ENCODE measurements at regions not wholly inside any gene's neighbourhood (a gene's known extent, or its start where the extent isn't known, plus 50 kb on each side); places are given as distances from the start of the nearest gene placed in this dataset.

DNA sequence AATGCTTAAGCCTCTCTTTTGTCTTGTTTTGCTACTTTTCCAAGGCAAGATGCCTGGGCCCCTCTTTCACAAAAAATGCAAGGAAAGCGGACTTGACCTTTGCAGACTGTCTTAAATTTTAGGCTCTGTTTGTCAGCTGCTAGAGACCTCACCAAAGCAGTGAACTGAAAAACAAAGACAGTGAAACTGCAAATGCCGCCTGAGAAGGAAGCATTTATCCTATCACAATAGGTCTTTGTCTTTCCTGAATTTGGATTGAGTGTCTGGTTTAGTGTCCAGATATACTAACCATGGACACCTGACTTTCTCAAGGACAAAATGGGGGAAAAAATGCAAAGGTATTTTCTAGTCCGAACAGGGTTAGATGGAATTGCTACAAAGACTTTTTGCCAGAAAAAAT, 256.9 kb downstream of the INHBA start:
- TF ChIP-seq RARB (CRISPR knock-in tag; IDR thresholded peaks at IDR 0.05) (no peak), SNAI2 (CRISPR knock-in tag; IDR thresholded peaks at IDR 0.05) (no peak), ARNTL (CRISPR knock-in tag; IDR thresholded peaks at IDR 0.05; ENCODE audit: borderline replicate concordance, low read depth) (no peak), GLIS3 (CRISPR knock-in tag; IDR thresholded peaks at IDR 0.05) (no peak), OSR1 (CRISPR knock-in tag; IDR thresholded peaks at IDR 0.05) (no peak), CSDC2 (CRISPR knock-in tag; IDR thresholded peaks at IDR 0.05) (no peak), ZNF8 (CRISPR knock-in tag; IDR thresholded peaks at IDR 0.05) (no peak), PPARA (CRISPR knock-in tag; IDR thresholded peaks at IDR 0.05; ENCODE audit: borderline replicate concordance) (no peak), ZFP30 (CRISPR knock-in tag; IDR thresholded peaks at IDR 0.05) (no peak), TOX (CRISPR knock-in tag; IDR thresholded peaks at IDR 0.05; ENCODE audit: borderline replicate concordance) (no peak)
- TF ChIP-seq, protein P1, sequence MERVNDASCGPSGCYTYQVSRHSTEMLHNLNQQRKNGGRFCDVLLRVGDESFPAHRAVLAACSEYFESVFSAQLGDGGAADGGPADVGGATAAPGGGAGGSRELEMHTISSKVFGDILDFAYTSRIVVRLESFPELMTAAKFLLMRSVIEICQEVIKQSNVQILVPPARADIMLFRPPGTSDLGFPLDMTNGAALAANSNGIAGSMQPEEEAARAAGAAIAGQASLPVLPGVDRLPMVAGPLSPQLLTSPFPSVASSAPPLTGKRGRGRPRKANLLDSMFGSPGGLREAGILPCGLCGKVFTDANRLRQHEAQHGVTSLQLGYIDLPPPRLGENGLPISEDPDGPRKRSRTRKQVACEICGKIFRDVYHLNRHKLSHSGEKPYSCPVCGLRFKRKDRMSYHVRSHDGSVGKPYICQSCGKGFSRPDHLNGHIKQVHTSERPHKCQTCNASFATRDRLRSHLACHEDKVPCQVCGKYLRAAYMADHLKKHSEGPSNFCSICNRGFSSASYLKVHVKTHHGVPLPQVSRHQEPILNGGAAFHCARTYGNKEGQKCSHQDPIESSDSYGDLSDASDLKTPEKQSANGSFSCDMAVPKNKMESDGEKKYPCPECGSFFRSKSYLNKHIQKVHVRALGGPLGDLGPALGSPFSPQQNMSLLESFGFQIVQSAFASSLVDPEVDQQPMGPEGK (CRISPR knock-in tag; IDR thresholded peaks at IDR 0.05; ENCODE audit: borderline replicate concordance), result no peak
- TF ChIP-seq, protein P2, sequence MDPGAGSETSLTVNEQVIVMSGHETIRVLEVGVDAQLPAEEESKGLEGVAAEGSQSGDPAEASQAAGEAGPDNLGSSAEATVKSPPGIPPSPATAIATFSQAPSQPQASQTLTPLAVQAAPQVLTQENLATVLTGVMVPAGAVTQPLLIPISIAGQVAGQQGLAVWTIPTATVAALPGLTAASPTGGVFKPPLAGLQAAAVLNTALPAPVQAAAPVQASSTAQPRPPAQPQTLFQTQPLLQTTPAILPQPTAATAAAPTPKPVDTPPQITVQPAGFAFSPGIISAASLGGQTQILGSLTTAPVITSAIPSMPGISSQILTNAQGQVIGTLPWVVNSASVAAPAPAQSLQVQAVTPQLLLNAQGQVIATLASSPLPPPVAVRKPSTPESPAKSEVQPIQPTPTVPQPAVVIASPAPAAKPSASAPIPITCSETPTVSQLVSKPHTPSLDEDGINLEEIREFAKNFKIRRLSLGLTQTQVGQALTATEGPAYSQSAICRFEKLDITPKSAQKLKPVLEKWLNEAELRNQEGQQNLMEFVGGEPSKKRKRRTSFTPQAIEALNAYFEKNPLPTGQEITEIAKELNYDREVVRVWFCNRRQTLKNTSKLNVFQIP (CRISPR knock-in tag; IDR thresholded peaks at IDR 0.05; ENCODE audit: borderline replicate concordance, low read depth), result no peak
- TF ChIP-seq, protein P3, sequence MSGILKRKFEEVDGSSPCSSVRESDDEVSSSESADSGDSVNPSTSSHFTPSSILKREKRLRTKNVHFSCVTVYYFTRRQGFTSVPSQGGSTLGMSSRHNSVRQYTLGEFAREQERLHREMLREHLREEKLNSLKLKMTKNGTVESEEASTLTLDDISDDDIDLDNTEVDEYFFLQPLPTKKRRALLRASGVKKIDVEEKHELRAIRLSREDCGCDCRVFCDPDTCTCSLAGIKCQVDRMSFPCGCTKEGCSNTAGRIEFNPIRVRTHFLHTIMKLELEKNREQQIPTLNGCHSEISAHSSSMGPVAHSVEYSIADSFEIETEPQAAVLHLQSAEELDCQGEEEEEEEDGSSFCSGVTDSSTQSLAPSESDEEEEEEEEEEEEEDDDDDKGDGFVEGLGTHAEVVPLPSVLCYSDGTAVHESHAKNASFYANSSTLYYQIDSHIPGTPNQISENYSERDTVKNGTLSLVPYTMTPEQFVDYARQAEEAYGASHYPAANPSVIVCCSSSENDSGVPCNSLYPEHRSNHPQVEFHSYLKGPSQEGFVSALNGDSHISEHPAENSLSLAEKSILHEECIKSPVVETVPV (CRISPR knock-in tag; IDR thresholded peaks at IDR 0.05), result no peak

DNA sequence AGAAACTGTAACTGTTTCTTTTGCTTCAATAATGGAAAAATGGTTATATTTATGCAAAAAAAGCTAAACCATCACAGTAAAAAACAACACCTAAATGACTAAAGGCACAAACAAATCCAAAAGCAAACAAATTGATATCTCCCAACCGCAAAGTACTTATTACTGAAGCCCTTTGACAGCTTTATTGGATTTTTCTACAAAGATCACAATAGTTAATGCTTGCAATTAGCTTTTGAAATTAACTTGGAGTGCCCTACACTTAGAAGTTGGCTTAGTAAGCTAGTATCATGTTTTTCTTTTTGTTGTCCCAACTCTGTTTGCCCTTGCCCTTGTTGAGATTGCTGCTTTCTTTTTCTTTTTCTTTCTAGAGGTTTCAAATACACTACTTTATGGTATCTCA, 257.5 kb downstream of the INHBA start:
- TF ChIP-seq PPARA (CRISPR knock-in tag; IDR thresholded peaks at IDR 0.05; ENCODE audit: borderline replicate concordance), result no peak
- TF ChIP-seq SNAI2 (CRISPR knock-in tag; IDR thresholded peaks at IDR 0.05), result no peak
- TF ChIP-seq ZNF565 (CRISPR knock-in tag; conservative IDR thresholded peaks at IDR 0.05; ENCODE audit: low read depth), result no peak
- no peak for TF ChIP-seq TCF4 (CRISPR knock-in tag; IDR thresholded peaks at IDR 0.05; ENCODE audit: borderline replicate concordance)
- no peak for TF ChIP-seq GLIS3 (CRISPR knock-in tag; IDR thresholded peaks at IDR 0.05)
- no peak for TF ChIP-seq RARB (CRISPR knock-in tag; IDR thresholded peaks at IDR 0.05)
- no peak for TF ChIP-seq ZFP3 (CRISPR knock-in tag; IDR thresholded peaks at IDR 0.05)
- TF ChIP-seq ESRRG (CRISPR knock-in tag; IDR thresholded peaks at IDR 0.05), result no peak
- no peak for TF ChIP-seq ISL1 (CRISPR knock-in tag; IDR thresholded peaks at IDR 0.05)
- TF ChIP-seq ZFP30 (CRISPR knock-in tag; IDR thresholded peaks at IDR 0.05), result no peak
- TF ChIP-seq, protein P1 (CRISPR knock-in tag; IDR thresholded peaks at IDR 0.05; ENCODE audit: borderline replicate concordance), result no peak
- TF ChIP-seq, protein P2 (CRISPR knock-in tag; IDR thresholded peaks at IDR 0.05; ENCODE audit: borderline replicate concordance, low read depth), result no peak
- no peak for TF ChIP-seq TOX (CRISPR knock-in tag; IDR thresholded peaks at IDR 0.05; ENCODE audit: borderline replicate concordance)
- TF ChIP-seq, protein P4, sequence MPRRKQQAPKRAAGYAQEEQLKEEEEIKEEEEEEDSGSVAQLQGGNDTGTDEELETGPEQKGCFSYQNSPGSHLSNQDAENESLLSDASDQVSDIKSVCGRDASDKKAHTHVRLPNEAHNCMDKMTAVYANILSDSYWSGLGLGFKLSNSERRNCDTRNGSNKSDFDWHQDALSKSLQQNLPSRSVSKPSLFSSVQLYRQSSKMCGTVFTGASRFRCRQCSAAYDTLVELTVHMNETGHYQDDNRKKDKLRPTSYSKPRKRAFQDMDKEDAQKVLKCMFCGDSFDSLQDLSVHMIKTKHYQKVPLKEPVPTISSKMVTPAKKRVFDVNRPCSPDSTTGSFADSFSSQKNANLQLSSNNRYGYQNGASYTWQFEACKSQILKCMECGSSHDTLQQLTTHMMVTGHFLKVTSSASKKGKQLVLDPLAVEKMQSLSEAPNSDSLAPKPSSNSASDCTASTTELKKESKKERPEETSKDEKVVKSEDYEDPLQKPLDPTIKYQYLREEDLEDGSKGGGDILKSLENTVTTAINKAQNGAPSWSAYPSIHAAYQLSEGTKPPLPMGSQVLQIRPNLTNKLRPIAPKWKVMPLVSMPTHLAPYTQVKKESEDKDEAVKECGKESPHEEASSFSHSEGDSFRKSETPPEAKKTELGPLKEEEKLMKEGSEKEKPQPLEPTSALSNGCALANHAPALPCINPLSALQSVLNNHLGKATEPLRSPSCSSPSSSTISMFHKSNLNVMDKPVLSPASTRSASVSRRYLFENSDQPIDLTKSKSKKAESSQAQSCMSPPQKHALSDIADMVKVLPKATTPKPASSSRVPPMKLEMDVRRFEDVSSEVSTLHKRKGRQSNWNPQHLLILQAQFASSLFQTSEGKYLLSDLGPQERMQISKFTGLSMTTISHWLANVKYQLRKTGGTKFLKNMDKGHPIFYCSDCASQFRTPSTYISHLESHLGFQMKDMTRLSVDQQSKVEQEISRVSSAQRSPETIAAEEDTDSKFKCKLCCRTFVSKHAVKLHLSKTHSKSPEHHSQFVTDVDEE (CRISPR knock-in tag; IDR thresholded peaks at IDR 0.05), result no peak
- no peak for TF ChIP-seq ZC3H10 (CRISPR knock-in tag; IDR thresholded peaks at IDR 0.05)

More for the DNA sequence above, 256.9 kb downstream of the INHBA start:
- ATAC-seq, result no peak

More for the DNA sequence above, 257.5 kb downstream of the INHBA start:
- no peak for ATAC-seq

All from SK-N-SH treated with all-trans-retinoic acid at 6 μM for 48 hours (cell line).